SK-N-SH (cell line): ENCODE measurements at regions not wholly inside any gene's neighbourhood (a gene's known extent, or its start where the extent isn't known, plus 50 kb on each side); places are given as distances from the start of the nearest gene placed in this dataset.

Experiments used
- small RNA-seq, 7 experiments: library from RNA; depleted of rRNA; stranded (forward); fragments of <200 nt; gene quantifications; one replicate each; pipeline ENCODE3, GENCODE V24; 2012

Small RNA genes in the stretch of these regions (small RNA-seq; reads per million reads assigned to genes)
- gene EIF4A1P13 (0 reads per million in 7 experiments), gene RF00272 (0 reads per million in 7 experiments)
